Natural killer cell (primary cell): ENCODE measurements at regions not wholly inside any gene's neighbourhood (a gene's known extent, or its start where the extent isn't known, plus 50 kb on each side); places are given as distances from the start of the nearest gene placed in this dataset.

Experiments
- ATAC-seq, 3 donors: fragments of 150-1000 bp in 2 of 3; fragments of 200-7000 bp in 1 of 3; cut with Tn5 transposase; 1 replicate in 1 of 3; 2 replicates in 2 of 3; pipeline ENCODE4 v1.10.0; 2021; ENCODE audit warnings: mild to moderate bottlenecking in 2 of 3, moderate library complexity in 2 of 3
- DNase-seq, 2 donors: peaks; one replicate each; pipeline versions ENCODE4 v3.0.0 to v3.0.0-alpha.2; 2013 to 2021; ENCODE audit warnings: mixed read lengths in 1 of 2
- H3K27ac ChIP-seq: one replicate; pipeline ENCODE4 v1.5.1; 2013; ENCODE audit warnings: mild to moderate bottlenecking, low read length
- H3K27me3 ChIP-seq: one replicate; pipeline ENCODE4 v1.6.1; 2013; ENCODE audit warnings: low read length; ENCODE audit not compliant: control insufficient read depth, insufficient read depth
- H3K36me3 ChIP-seq: one replicate; pipeline ENCODE4 v1.6.1; 2013; ENCODE audit warnings: low read length; ENCODE audit not compliant: control insufficient read depth, insufficient read depth
- H3K4me1 ChIP-seq: one replicate; pipeline ENCODE4 v1.6.1; 2013; ENCODE audit warnings: low read length; ENCODE audit not compliant: control insufficient read depth, insufficient read depth
- H3K4me3 ChIP-seq: one replicate; pipeline ENCODE4 v1.5.1; 2013; ENCODE audit warnings: low read length
- H3K9me3 ChIP-seq: one replicate; pipeline ENCODE4 v1.6.1; 2013; ENCODE audit warnings: low read length; ENCODE audit not compliant: control insufficient read depth, insufficient read depth
- H3K27ac Mint-ChIP-seq, 2 donors: one replicate each; pipeline ENCODE4 v1.8.0; 2022; ENCODE audit warnings: mild to moderate bottlenecking in 2 of 2, mixed read lengths in 2 of 2, moderate library complexity in 1 of 2
- H3K27me3 Mint-ChIP-seq, 2 donors: one replicate each; pipeline ENCODE4 v1.8.0; 2022; ENCODE audit warnings: low read depth in 2 of 2, mixed read lengths in 2 of 2
- H3K36me3 Mint-ChIP-seq: one replicate; pipeline ENCODE4 v1.8.0; 2022; ENCODE audit warnings: mixed read lengths
- H3K4me1 Mint-ChIP-seq, 2 donors: one replicate each; pipeline ENCODE4 v1.8.0; 2022; ENCODE audit warnings: mixed read lengths in 2 of 2
- H3K4me3 Mint-ChIP-seq: one replicate; pipeline ENCODE4 v1.8.0; 2022; ENCODE audit warnings: mild to moderate bottlenecking, moderate library complexity, mixed read lengths
- H3K9me3 Mint-ChIP-seq, 2 donors: one replicate each; pipeline ENCODE4 v1.8.0; 2022; ENCODE audit warnings: mixed read lengths in 2 of 2
- CTCF ChIP-seq: fragments of 200-600 bp; IDR thresholded peaks from one replicate; pipeline ENCODE4 v1.8.0; 2022; ENCODE audit warnings: antibody characterized with exemption
- WGBS: methylation state at CpG from one replicate; pipeline ENCODE4 v1.1.7; 2013; ENCODE audit warnings: missing lambda C conversion rate; ENCODE audit not compliant: insufficient coverage; 5-methylcytosine and 5-hydroxymethylcytosine counted together
- intact Hi-C: fragments of 100-400 bp; cut with micrococcal nuclease; formaldehyde crosslinking; loops from one replicate; pipeline ENCODE4 v1.14.2; 2022

GRCh38 chr17:79544142-79544914, 66.5 kb downstream of the RBFOX3 start:
- H3K4me3 ChIP-seq: no peak overlapping the region
- WGBS: 85% methylated on average over 18 of the region's 19 CpGs
- H3K27ac ChIP-seq: no peak overlapping the region
- Mint-ChIP-seq H3K27ac (peak overlapping the region in 1 of 2 donors; percentile 7), H3K27me3 (no peaks in the 10 kb centered on the region), H3K36me3 (no peaks in the 10 kb centered on the region), H3K4me1 (peaks cover 0 to 31% of the 10 kb centered on the region in 2 donors), H3K4me3 (no peak overlapping the region), H3K9me3 (no peaks in the 10 kb centered on the region)
- intact Hi-C loops: no loop called here
- no peaks in the 10 kb centered on the region for H3K27me3 ChIP-seq
- ATAC-seq (no peak), DNase-seq (no peak)
- H3K4me1 ChIP-seq: no peaks in the 10 kb centered on the region
- no peaks in the 10 kb centered on the region for H3K9me3 ChIP-seq
- H3K36me3 ChIP-seq: no peaks in the 10 kb centered on the region
- no peak for TF ChIP-seq CTCF

GRCh38 chr17:79543531-79543930, 67.3 kb downstream of the RBFOX3 start:
- DNase-seq: no peak
- no peak for TF ChIP-seq CTCF
- Mint-ChIP-seq H3K4me3 (no peak overlapping the region), H3K9me3 (no peaks in the 10 kb centered on the region), H3K4me1 (peaks cover 0 to 31% of the 10 kb centered on the region in 2 donors), H3K27ac (no peak overlapping the region), H3K36me3 (no peaks in the 10 kb centered on the region), H3K27me3 (no peaks in the 10 kb centered on the region)
- no peak for ATAC-seq
- Histone ChIP-seq H3K36me3 (no peaks in the 10 kb centered on the region), H3K4me3 (no peak overlapping the region), H3K4me1 (no peaks in the 10 kb centered on the region), H3K27ac (no peak overlapping the region), H3K27me3 (no peaks in the 10 kb centered on the region), H3K9me3 (no peaks in the 10 kb centered on the region)
- WGBS: 65% methylated on average over 15 of the region's 15 CpGs
- intact Hi-C loops: no loop called here

- H3K36me3 ChIP-seq: no peaks in the 10 kb centered on the region
- Mint-ChIP-seq H3K36me3 (no peaks in the 10 kb centered on the region), H3K9me3 (no peaks in the 10 kb centered on the region), H3K4me3 (no peak overlapping the region), H3K27ac (no peak overlapping the region), H3K27me3 (no peaks in the 10 kb centered on the region), H3K4me1 (peaks cover 0 to 31% of the 10 kb centered on the region in 2 donors)
- H3K27me3 ChIP-seq: no peaks in the 10 kb centered on the region
- intact Hi-C loops: no loop called here
- H3K4me1 ChIP-seq: no peaks in the 10 kb centered on the region
- ATAC-seq (no peak), DNase-seq (no peak)
- H3K9me3 ChIP-seq: no peaks in the 10 kb centered on the region
- 93% methylated on average over 7 of the region's 8 CpGs for WGBS
- TF ChIP-seq CTCF: no peak
- no peak overlapping the region for H3K4me3 ChIP-seq
- H3K27ac ChIP-seq: no peak overlapping the region
Measured at GRCh38 chr17:79542718-79543117, 68.1 kb downstream of the RBFOX3 start.
